Left renal pelvis (tissue), 4 donors: ENCODE measurements at regions not wholly inside any gene's neighbourhood (a gene's known extent, or its start where the extent isn't known, plus 50 kb on each side); places are given as distances from the start of the nearest gene placed in this dataset.
A peak's percentile ranks its signal among the peaks of the same experiment; 100 is the strongest.
"Not testable (repeated sequence)": the region's sequence is repeated elsewhere in the genome, so short reads cannot be mapped to it uniquely, and the experiment has no call there.

ENCODE experiments used
- DNase-seq, 4 donors: peaks; one replicate each; pipeline ENCODE4 v3.0.0-alpha.2; 2013; ENCODE audit warnings: low read depth in 4 of 4, low spot score in 3 of 4

- no peak for DNase-seq
Observed at GRCh38 chr16:61024180-61024900, 1011.9 kb downstream of the CDH8 start.

GRCh38 chr16:61014869-61015268 lies 1021.4 kb downstream of the CDH8 start:
- no peak for DNase-seq

- DNase-seq = no peak
Observed at GRCh38 chr16:61007694-61008093, 1028.5 kb downstream of the CDH8 start.

- DNase-seq = no peak
Observed at GRCh38 chr16:61005952-61006351, 1030.3 kb downstream of the CDH8 start.

GRCh38 chr16:61002479-61003204 lies 1033.6 kb downstream of the CDH8 start:
- no peak for DNase-seq

- DNase-seq = no peak
Observed at GRCh38 chr16:60991886-60992285, 1044.4 kb downstream of the CDH8 start.

GRCh38 chr16:60989592-60989991 lies 1046.6 kb downstream of the CDH8 start:
- DNase-seq = no peak

GRCh38 chr16:60979119-60979518 lies 1057.1 kb downstream of the CDH8 start:
- DNase-seq = no peak

GRCh38 chr16:60949800-60950199 lies 1086.4 kb downstream of the CDH8 start:
- DNase-seq = no peak

- DNase-seq = peak in 3 of 4 donors; percentile 24 to 45 (median 26)
Observed at GRCh38 chr16:60945225-60945624, 1091.0 kb downstream of the CDH8 start.

GRCh38 chr16:60936189-60936588 lies 1100.0 kb downstream of the CDH8 start:
- not testable (repeated sequence) for DNase-seq

GRCh38 chr16:60932600-60932999 lies 1103.6 kb downstream of the CDH8 start:
- no peak for DNase-seq

GRCh38 chr16:60930291-60930690 lies 1105.9 kb downstream of the CDH8 start:
- no peak for DNase-seq

GRCh38 chr16:60922920-60923319 lies 1113.3 kb downstream of the CDH8 start:
- no peak for DNase-seq

GRCh38 chr16:60914334-60914733 lies 1121.9 kb downstream of the CDH8 start:
- DNase-seq = no peak

GRCh38 chr16:60907645-60908044 lies 1128.6 kb downstream of the CDH8 start:
- no peak for DNase-seq

- DNase-seq = no peak
Observed at GRCh38 chr16:60905811-60906210, 1130.4 kb downstream of the CDH8 start.

GRCh38 chr16:60902114-60902513 lies 1134.1 kb downstream of the CDH8 start:
- DNase-seq = no peak

GRCh38 chr16:60882816-60883215 lies 1153.4 kb downstream of the CDH8 start:
- peak in 3 of 4 donors; percentile 6 to 19 (median 15) for DNase-seq

- no peak for DNase-seq
Observed at GRCh38 chr16:60852635-60853034, 1183.6 kb downstream of the CDH8 start.

GRCh38 chr16:60821661-60822060 lies 1214.6 kb downstream of the CDH8 start:
- no peak for DNase-seq

GRCh38 chr16:60820361-60820760 lies 1215.9 kb downstream of the CDH8 start:
- no peak for DNase-seq
